BE2C (cell line): ENCODE measurements at regions not wholly inside any gene's neighbourhood (a gene's known extent, or its start where the extent isn't known, plus 50 kb on each side); places are given as distances from the start of the nearest gene placed in this dataset.

Source experiments
- DNase-seq: peaks from one replicate; pipeline ENCODE4 v3.0.0-alpha.2; 2020
- H3K27me3 ChIP-seq: fragments of 250-450 bp; sonication (Bioruptor Pico); 2 replicates; pipeline ENCODE4 v1.5.1; 2020; ENCODE audit warnings: mild to moderate bottlenecking
- H3K36me3 ChIP-seq: fragments of 250-450 bp; sonication (Bioruptor Pico); 2 replicates; pipeline ENCODE4 v1.5.1; 2020; ENCODE audit warnings: mild to moderate bottlenecking
- H3K4me1 ChIP-seq: fragments of 250-450 bp; sonication (Bioruptor Pico); 2 replicates; pipeline ENCODE4 v1.5.1; 2020
- H3K4me3 ChIP-seq: 2 replicates; pipeline ENCODE4 v1.5.1; 2011; ENCODE audit warnings: low read depth, low read length
- H3K9me3 ChIP-seq: fragments of 250-450 bp; sonication (Bioruptor Pico); 2 replicates; pipeline ENCODE4 v1.5.1; 2020
- CTCF ChIP-seq: IDR thresholded peaks from 2 replicates; pipeline ENCODE4 v1.5.1; 2012; ENCODE audit warnings: mild to moderate bottlenecking, low read depth, low read length

- Histone ChIP-seq H3K27me3 (no peaks in the 10 kb centered on the region), H3K36me3 (no peaks in the 10 kb centered on the region), H3K9me3 (no peaks in the 10 kb centered on the region), H3K4me3 (no peak overlapping the region), H3K4me1 (no peaks in the 10 kb centered on the region)
- TF ChIP-seq CTCF = no peak
- no peak for DNase-seq
Observed at GRCh38 chr6:169923468-169924464, 172.3 kb downstream of the ERMARD start.

- no peak for DNase-seq
- H3K36me3 ChIP-seq = no peaks in the 10 kb centered on the region
- H3K4me1 ChIP-seq = no peaks in the 10 kb centered on the region
- no peaks in the 10 kb centered on the region for H3K27me3 ChIP-seq
- no peak for TF ChIP-seq CTCF
- H3K9me3 ChIP-seq = no peaks in the 10 kb centered on the region
- no peak overlapping the region for H3K4me3 ChIP-seq
Observed at GRCh38 chr6:169921853-169922824, 170.7 kb downstream of the ERMARD start.

GRCh38 chr6:169921217-169921616 lies 169.8 kb downstream of the ERMARD start:
- H3K27me3 ChIP-seq = no peaks in the 10 kb centered on the region
- H3K9me3 ChIP-seq = no peaks in the 10 kb centered on the region
- no peaks in the 10 kb centered on the region for H3K36me3 ChIP-seq
- DNase-seq = no peak
- H3K4me1 ChIP-seq = no peaks in the 10 kb centered on the region
- H3K4me3 ChIP-seq = no peak overlapping the region
- TF ChIP-seq CTCF = no peak

- Histone ChIP-seq H3K27me3 (no peaks in the 10 kb centered on the region), H3K36me3 (no peaks in the 10 kb centered on the region), H3K9me3 (no peaks in the 10 kb centered on the region), H3K4me1 (no peaks in the 10 kb centered on the region), H3K4me3 (no peak overlapping the region)
- DNase-seq = no peak
- no peak for TF ChIP-seq CTCF
Observed at GRCh38 chr6:169920359-169921020, 169.1 kb downstream of the ERMARD start.

GRCh38 chr6:169918954-169919549 lies 167.6 kb downstream of the ERMARD start:
- Histone ChIP-seq H3K9me3 (no peaks in the 10 kb centered on the region), H3K36me3 (no peaks in the 10 kb centered on the region), H3K4me1 (no peaks in the 10 kb centered on the region), H3K27me3 (no peaks in the 10 kb centered on the region), H3K4me3 (no peak overlapping the region)
- no peak for DNase-seq
- TF ChIP-seq CTCF = no peak
